GM10266 (cell line): ENCODE measurements at regions not wholly inside any gene's neighbourhood (a gene's known extent, or its start where the extent isn't known, plus 50 kb on each side); places are given as distances from the start of the nearest gene placed in this dataset.

ENCODE experiments used
- DNase-seq: peaks from one replicate; pipeline ENCODE4 v3.0.0; 2012; ENCODE audit errors: extremely low spot score
- CTCF ChIP-seq: IDR thresholded peaks from 2 replicates; pipeline ENCODE4 v1.5.1; 2012; ENCODE audit warnings: mild to moderate bottlenecking, low read depth; ENCODE audit not compliant: control insufficient read depth, insufficient read depth; ENCODE audit errors: missing control alignments

GRCh38 chr14:71318097-71318459 is 410.8 kb downstream of the PCNX1 start:
- TF ChIP-seq CTCF: no peak
- DNase-seq: no peak

GRCh38 chr14:71319666-71320065 is 412.4 kb downstream of the PCNX1 start:
- no peak for DNase-seq
- TF ChIP-seq CTCF: no peak

GRCh38 chr14:71320107-71320733 is 413.0 kb downstream of the PCNX1 start, which contains the start of gene SIPA1L1:
SIPA1L1 (plus strand) TSS chr14:71320476.
- no peak for TF ChIP-seq CTCF
- peak; percentile 97 for DNase-seq

GRCh38 chr14:71320734-71321573 is 413.7 kb downstream of the PCNX1 start:
- peak; percentile 5 for TF ChIP-seq CTCF
- peak; percentile 64 for DNase-seq

GRCh38 chr14:71321574-71322315 is 414.5 kb downstream of the PCNX1 start:
- TF ChIP-seq CTCF: no peak
- DNase-seq: no peak

- peak; percentile 70 for DNase-seq
- TF ChIP-seq CTCF: peak; percentile 63
Observed at GRCh38 chr14:71322655-71323250, 415.5 kb downstream of the PCNX1 start.
